Activated gamma-delta T cell treated with anti-CD3 and anti-CD28 coated beads, Interleukin-2, amount 50 U/mL, for 16 hours (primary cell): ENCODE measurements at regions not wholly inside any gene's neighbourhood (a gene's known extent, or its start where the extent isn't known, plus 50 kb on each side); places are given as distances from the start of the nearest gene placed in this dataset.

ENCODE experiments used
- DNase-seq: peaks from one replicate; pipeline ENCODE4 v3.0.0-alpha.2; 2020; ENCODE audit warnings: low read depth

DNA sequence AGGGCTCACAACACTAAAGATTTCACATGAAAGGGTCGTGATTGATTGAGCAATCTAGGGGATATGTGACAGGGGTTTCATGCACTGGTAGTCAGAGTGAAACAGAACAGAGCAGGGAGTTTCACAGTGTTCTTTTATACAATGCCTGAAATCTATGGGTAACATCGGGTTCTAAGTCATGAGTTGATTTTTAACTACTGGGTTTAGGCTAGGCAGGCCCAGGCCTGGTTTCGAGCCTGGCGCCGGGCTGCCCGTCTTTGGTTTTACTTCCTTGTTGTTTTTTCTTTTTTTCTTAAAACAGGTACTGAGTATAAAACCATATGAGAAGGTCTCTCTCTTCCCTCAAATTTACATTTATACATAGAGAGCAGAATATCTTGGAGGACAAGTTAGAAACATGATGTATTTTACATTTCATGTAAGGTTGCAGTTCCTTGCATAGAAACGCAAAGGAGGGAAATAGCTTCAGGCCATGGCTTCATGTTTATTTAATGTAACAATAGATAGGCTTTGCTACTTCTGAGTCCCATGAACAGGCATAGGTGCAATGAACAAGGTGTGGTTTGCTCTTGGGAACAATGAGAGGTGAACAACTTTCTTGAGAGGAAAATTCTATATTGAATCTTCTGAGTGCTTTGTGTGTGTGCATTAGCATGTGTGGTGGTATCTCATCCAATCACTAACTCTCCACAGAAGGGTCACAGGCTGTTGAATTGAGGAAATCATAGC is 128.9 kb upstream of the RXFP2 start:
- no peak for DNase-seq

DNA sequence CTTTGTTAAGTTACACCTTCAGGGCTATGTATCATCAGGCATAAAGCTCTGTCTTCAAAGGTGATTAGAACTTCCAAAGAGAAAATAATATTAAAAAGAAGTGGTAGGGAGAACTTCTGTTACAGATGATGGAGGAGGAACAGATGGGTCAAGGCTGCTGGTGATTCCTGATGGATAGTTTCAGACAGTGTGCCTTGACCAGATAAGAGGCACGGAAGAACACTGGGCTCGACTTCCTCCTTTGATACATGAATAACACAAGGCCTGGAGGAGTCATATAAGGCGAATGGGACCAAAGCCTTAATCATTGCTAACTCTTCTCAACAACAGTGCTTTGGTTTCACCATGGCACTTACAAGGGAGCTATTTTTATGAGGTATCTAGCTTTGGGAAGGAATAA is 128.1 kb upstream of the RXFP2 start:
- DNase-seq, result no peak

DNA sequence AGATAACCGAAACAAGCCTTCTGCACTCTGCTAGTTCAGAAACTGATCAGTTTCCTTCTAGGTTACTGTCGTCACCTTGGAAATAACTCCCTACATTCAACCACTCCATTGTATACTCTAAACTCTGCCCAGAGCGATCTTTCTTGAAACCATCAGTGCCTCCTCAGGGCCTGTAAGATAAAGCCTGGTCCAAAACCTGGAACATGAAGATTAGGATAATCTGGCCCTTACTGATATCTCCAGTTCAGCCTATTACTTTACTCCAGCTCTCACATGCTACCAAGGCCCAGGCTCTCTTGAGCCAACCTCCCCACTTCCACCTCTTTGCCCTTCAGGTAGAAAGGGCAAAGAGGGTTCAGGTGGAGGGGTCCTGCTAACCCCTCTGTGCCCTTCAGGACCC is 125.3 kb upstream of the RXFP2 start:
- no peak for DNase-seq

DNA sequence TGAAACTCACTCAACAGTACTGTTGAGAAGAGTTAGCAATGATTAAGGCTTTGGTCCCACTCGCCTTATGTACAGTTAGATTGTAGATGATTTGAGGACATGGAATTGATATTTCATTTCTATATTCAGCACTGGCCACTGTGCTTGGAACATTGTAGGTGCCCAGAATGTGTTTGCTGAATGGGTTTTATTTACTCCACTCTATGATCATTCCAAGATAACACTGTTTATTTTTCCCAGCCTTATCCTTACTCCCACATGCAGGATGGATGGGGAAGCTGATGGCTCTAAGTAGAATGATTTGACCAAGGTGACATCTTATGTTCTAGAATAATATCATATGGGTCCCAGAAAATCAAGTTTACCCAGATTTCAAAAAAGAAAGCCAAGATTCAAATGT is 124.6 kb upstream of the RXFP2 start:
- DNase-seq, result no peak

DNA sequence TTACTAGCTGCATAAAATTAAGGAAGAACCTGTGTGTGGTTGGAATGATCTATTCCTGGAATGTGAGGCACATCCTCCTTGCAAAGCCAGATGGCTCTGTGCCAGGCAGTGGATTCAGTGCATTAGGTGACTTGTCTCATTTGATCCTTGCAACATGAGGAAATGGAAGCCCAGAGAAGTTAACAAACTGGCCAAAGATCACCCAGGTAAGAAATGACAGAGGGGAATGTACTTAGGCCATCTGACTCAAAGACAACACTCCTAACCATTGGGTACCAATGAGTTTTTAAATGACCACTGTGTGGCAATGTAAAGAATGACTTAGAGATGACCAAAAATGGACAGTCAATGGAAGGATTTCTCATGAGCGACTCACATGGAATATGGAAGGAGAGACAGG is 114.2 kb upstream of the RXFP2 start:
- no peak for DNase-seq

DNA sequence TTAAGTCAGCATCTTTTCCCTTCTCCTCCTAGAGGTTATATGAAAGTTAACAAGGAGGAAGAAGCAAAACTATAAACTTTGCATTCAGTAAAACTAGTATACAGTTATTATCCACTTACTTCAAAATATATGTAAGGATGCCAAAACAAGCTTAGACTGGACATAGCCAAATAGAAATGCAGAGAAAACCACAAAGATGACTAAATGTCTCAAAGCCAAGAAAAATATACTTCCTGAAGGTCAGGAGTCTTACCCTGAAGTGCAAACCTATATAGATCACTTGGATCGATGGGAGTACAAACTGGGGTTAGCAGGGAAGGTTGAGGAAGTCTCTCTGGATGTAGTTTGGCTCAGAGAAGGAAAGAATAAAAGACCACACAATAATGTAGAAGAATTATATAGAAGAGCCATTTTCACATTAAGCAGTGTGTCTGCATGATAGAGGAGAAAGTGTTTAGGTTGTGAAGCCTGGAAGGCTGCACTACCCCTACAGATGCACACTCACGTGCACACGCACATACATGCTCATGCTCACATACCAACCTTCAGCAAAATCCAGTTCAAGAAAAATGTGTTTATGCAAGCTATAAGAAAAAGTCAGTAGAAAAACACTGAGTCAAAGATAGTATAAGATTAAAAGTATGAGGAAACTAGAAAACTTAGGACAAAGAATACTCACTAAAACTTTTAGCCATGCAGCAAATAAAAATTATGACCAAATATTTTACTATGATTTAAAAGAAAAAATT is 112.1 kb upstream of the RXFP2 start:
- no peak for DNase-seq

DNA sequence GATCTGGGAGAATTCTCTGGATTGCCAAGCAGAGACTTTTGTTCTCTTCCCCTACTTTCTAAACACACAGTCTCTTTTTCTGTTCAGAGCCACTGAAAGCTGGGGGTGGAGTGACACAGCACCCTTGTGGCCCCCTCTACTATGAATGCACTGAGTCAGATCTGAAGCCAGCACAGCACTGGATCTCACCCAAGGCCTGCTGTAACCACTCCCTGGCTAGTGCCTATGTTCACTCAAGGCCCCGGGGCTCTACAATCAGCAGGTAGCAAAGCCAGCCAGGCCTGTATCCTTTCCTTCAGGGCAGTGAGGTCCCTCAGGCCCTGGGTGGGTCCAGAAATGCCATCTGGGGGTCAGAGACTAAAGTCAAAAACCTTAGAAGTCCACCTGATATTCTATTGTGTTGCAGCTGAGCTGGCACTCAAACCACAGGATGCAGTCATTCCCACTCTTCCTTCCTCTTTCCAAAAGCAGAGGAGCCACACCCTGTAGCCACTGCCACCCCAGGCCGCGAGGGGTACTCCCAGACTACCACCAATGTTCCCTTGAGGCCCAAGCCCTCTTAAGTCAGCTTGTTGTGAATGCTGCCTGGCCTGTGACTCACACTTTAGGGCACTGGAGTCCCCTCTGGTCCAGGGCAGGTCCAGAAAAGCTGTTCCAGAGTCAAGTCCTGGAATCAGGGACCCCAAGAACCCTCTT is 110.1 kb upstream of the RXFP2 start:
- no peak for DNase-seq

DNA sequence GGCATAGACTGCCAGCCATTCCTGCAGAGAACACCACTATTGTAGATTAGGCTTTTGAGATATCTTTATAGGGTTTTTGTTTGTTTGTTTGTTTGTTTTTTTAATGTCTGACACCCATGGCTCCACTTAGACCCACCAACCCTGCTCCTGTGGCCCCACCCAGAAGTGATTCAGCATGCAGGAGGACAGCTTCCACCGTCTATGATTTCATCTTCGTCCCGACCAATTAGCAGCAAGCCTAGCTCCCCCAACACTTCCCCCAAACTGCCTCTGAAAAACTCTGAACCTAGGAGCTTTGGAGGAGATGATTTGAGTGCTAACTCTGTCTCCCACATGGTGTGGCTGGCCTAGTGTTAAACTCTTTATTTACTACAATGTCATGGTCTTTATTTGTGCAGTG is 108.3 kb upstream of the RXFP2 start:
- no peak for DNase-seq

DNA sequence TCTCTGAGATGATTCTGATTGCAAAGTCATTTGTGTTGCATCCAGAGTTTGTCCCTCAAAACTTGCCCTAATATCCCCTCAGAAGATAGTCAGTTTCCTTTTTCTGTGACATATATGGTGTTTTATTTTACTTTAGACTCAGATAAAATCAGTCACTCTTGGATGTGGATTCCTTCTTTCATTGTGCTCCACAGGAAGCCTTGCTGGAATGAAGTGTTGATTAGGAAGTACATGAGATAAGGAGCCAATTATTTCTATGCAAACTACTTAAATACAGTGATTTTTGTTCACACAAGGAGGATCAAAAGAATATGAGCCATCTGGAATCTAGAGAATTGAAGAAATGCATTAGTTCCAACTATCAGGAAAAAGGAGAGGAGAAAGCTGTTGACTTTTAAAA is 107.6 kb upstream of the RXFP2 start:
- no peak for DNase-seq

DNA sequence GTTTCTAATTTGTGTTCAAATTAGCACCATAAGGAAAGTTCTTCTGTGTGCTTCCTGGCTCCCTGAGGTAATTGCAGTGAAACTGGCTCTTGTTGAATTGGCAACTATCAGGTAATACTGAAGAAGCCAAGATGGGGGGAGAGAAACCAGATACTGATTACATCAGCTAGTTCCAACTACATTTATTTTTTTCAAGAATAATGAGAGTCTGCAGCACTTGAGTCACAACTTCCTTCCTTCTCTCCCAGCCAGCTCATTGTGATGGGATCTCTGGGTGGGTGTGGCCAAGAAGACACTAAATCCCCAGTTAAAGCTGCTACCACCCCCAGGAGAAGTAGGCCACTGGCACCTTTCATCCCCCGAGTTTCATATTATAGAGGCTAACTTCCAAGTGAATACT is 100.7 kb upstream of the RXFP2 start:
- no peak for DNase-seq

DNA sequence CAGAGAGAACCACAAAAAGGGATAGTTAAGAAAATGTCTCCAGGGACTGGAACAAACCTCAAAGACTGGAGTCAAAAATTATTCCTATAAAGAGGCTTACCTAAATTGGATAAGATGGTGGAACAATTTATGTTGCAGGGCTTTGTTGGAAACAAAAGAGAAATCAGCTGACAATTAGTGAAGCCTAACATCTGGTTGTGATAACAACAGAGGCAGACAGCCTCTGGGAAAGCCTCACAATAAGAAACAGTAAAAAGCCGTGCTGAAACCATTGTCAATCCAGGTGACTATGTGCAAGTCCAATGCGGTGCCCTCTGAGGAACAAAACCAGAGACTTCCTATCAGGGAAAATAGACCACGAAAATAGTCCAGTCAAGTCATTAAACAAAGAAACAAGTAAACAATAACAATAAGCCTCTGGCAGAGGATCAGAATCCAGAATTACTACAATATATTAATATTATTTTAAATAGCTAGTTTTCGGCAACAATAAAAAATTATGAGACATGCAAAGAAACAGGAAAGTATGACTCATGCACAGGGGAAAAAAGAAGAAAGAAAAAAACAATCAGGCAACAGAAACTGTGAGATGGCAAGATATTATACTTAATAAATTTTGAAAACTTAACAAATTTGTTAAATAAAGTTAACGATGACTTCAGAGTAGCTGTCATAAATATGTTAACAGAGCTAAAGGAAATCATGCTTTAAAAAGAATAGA is 99.7 kb upstream of the RXFP2 start:
- DNase-seq, result no peak

DNA sequence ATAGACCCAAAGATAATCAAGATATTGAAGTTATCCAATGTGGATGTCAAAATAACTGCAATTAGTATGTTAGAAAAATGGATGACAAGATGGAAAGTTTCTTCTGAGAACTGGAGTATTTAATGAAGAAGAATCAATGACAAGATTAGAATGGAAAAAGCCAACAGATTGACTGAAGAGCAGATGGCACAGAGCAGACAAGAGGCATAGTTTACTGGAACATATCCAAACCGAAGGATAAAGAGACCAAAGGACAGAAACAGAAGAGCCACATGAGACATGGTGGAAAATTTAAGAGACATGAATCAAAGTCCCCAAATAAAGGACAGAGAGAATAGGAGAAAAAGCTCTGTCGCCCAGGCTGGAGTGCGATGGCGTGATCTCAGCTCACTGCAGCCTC is 89.6 kb upstream of the RXFP2 start:
- DNase-seq, result no peak

DNA sequence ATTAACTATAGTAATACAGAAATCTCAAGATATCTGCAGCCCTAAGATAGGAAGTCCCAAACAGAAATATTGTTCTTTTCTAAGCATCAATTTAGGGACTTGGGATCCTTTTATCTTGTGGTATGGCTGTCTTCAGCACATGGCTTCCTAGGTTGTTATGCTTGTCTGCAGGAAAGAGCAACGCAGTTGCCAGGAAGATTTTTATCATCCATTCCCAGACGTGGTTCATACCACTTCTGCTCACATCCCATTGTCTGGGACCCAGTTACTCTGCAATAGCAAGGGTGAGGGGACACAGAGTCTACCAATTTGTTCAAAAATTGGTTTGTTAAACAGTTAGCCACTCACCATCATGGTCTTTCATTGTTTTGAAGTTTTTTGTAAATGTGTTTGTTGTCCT is 85.6 kb upstream of the RXFP2 start:
- DNase-seq, result no peak

DNA sequence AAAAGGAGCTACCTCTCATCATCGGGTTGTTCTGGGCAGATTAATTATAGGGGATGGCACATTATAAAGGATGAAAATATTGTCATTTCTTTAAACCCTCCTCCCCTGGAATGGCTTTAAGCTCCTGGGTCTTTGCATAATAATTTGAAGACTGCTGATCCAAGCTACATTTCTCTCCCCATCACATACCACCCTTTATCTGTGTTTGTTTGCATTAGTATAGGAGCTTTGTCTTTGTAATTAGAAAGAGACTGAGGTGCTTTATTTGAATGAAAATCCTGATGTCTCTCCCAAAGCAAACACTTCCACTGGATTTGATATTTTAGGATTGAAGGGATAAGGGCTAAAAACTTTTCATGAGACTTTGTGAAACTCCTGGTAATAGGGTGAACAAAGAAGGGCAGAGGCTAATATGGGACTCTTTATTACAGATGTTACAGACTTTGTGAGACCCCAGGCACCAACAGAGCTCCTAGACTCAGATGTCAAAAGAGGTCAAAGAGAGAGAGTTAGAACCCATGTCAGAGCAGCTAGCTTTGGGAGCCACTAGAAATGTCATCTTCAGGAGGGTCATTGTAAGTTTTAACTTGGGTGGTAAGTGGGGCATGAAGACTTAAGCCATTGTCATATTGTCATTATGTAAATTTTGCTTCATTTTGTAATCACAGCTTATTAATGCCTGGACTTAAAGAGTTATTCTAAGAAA is 75.3 kb upstream of the RXFP2 start:
- no peak for DNase-seq

DNA sequence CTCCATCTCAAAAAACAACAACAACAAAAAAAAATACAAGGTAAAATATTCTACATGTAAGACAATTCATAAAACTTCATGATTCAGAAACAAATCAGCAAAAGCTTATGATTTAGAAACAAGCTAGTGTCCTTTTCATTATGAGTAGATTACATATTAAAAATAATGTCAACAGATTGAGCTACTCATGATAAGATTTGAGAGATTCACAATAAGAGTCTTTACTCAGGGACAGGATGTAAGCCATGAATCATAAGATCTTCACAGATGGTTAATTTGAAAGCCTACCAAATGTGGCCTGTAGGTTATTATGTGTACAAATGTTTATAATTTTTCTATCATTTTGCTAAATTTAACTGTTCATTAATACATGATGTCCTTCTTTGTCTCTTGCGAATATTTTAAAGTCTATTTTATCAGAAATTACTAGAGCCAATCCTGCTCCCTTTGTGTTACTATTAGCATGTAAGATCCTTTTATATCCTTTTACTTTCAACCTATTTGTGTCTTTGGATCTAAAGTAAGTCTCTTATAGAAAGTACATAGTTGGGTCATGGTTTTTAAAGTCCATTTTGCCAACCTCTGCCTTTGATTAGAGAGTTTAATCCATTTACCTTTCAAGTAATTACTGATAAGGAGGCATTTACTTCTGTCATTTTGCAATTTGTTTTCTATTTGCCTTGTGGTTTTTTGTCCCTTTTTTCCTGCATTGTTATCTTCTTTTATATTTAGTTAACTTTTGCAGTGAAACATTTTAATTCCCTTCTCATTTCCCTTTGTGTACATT is 68.3 kb upstream of the RXFP2 start:
- no peak for DNase-seq

DNA sequence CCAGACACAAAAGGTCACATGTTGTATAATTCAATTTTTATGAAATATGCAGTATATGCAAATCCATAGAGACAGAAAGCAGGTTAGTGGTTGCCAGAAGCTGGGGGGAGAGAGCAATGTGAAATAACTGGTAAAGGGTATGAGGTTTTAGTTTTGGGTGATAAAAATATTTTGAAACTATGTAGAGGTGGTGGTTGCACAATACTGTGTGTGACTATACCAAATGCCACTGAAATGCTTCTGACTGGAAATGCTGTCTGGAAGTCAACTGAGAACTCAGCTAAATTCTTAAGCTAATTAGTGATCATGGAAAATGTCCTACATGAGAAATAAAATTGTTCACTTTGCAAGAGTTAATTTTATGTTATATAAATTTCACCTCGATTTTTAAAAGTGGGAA is 65.3 kb upstream of the RXFP2 start:
- no peak for DNase-seq

DNA sequence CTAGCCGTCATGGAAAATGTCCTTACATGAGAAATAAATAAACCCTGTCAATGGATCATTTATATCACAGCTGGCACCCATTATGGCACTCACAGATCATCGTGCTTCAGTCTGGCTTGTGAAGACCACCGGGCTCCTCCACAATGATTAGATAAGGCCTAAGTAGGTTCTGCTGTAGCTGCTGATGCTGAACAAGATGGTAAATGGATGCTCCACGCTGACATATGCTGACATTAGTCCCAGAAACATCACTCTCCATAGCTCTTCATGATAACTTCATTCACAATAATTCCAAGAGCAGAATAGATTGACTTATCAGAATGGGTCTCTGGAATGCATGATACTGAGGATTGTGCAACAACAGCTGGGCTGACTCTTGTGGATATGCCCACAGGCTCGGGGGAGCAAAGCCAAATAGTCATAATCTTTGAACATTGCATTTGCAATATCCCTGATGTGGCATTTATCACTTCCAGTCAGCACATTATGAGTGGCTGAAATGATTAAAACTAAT is 63.8 kb upstream of the RXFP2 start:
- no peak for DNase-seq

DNA sequence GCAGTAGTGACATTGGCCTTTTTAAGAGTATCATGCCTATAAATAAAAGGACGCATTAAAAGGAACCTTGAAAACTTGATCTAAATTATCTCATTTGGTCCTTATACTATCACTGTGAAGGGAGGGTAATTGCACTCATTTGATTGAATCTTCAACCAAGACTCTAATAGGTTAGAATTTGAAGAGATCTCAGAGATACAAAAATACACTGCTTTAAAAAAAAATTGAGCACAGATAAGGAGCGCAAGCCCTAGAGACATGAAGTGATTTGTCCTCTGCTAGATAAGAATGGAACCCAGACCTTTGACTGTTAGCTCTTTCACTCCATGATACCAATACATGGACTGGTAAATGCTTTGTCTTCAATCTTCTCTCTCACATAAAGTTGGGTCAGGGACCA is 58.2 kb upstream of the RXFP2 start:
- no peak for DNase-seq

DNA sequence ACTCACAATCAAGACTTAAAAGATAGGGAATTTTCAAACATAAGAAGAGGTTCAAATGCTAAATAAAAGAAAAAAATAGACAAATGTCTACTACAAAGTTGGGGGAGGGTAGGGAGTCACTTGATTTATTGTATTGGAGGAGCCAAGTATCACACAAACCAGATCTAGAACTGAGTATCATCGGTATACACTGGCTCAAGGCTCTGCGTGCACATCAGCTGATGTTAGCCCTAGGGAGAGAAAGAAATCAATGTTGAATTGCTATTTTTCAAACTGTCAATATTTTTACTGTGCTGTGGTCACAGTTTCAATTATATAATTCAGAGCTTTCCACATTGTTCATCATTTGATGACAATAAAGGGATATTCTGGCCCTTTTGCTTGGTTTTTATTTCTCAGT is 54.9 kb upstream of the RXFP2 start:
- DNase-seq, result no peak

DNA sequence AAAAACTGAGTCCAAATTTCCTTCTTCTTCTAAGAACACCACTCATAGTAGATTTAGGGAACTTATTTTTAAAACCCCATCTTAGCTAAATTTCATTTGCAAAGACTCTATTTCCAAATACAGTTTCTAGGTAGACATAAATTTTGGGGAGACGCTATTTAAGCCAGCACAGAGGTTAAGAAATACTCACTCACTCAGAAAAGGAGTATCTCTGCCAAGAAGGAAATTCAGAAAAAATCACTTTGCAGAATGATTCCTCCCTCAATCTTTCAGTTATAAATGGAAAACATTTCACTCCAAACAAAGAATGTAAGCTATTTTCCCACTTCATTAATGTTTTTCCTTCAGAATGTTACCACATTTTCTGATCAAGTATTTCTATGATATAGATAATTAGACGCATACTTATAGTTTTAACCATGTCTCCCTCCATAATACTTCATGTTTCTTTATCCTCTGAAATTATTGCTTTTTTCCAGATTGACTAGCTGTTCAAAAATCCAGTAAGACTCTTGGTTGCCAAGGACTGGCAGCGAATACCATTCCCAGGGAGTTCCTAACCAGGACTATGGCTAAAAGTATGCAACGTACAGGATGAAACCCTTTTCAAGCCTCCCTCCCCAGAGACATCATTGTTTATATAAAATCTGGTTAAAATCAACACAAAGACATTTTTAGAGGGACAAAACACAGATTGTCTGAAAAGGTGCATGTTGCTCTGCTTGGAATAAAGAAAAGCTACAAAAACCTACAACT is 52.5 kb upstream of the RXFP2 start:
- no peak for DNase-seq
